WERI-Rb-1 (cell line): ENCODE measurements at regions not wholly inside any gene's neighbourhood (a gene's known extent, or its start where the extent isn't known, plus 50 kb on each side); places are given as distances from the start of the nearest gene placed in this dataset.

Source experiments
- DNase-seq: peaks from one replicate; pipeline ENCODE4 v3.0.0-alpha.2; 2020
- H3K27ac ChIP-seq: fragments of 250-450 bp; sonication (Bioruptor Pico); 2 replicates; pipeline ENCODE4 v1.5.1; 2020; ENCODE audit warnings: mild to moderate bottlenecking, moderate library complexity
- H3K27me3 ChIP-seq: fragments of 250-450 bp; sonication (Bioruptor Pico); 2 replicates; pipeline ENCODE4 v1.5.1; 2021; ENCODE audit warnings: mild to moderate bottlenecking, low read depth, moderate library complexity; ENCODE audit not compliant: insufficient read depth, severe bottlenecking
- H3K36me3 ChIP-seq: fragments of 250-450 bp; sonication (Bioruptor Pico); 2 replicates; pipeline ENCODE4 v1.5.1; 2020; ENCODE audit warnings: mild to moderate bottlenecking, moderate library complexity
- H3K4me3 ChIP-seq: 2 replicates; pipeline ENCODE4 v1.5.1; 2011; ENCODE audit warnings: low read depth, mild to moderate bottlenecking, control low read depth, low read length
- H3K9me3 ChIP-seq: fragments of 250-450 bp; sonication (Bioruptor Pico); 2 replicates; pipeline ENCODE4 v1.5.1; 2021; ENCODE audit warnings: mild to moderate bottlenecking, moderate library complexity; ENCODE audit not compliant: severe bottlenecking
- CTCF ChIP-seq: IDR thresholded peaks from 2 replicates; pipeline ENCODE4 v1.5.1; 2011; ENCODE audit warnings: low read depth, mild to moderate bottlenecking, control low read depth, inconsistent platforms, low read length

- no peak overlapping the region for H3K4me3 ChIP-seq
- no peaks in the 10 kb centered on the region for H3K27me3 ChIP-seq
- DNase-seq, result no peak
- no peaks in the 10 kb centered on the region for H3K9me3 ChIP-seq
- no peak overlapping the region for H3K27ac ChIP-seq
- no peaks in the 10 kb centered on the region for H3K36me3 ChIP-seq
- no peak for TF ChIP-seq CTCF
These were observed 55.1 kb upstream of the E2F7 start for GRCh38 chr12:77120156-77121085.

DNA sequence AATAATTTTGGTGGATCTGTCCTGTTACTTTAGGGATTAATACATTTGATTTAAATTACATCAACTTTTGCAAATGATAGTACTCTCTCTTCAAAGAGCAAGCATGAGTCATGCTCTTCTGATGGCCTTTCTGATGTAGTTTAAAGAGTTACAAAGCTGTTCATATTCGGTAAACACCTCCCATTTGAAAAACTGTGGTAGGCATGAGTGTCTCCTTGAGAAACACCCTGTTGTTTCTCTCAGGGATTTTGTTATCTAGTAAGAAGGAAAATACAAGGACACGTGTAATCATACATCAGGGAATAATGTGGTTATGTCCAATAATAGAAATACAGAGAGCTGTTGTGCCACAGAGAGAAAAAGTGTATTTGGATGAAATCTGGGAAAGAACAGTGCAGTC lies 53.3 kb upstream of the E2F7 start:
- H3K36me3 ChIP-seq, result no peaks in the 10 kb centered on the region
- no peak for DNase-seq
- TF ChIP-seq CTCF, result no peak
- no peaks in the 10 kb centered on the region for H3K9me3 ChIP-seq
- no peaks in the 10 kb centered on the region for H3K27me3 ChIP-seq
- no peak overlapping the region for H3K27ac ChIP-seq
- H3K4me3 ChIP-seq, result no peak overlapping the region

DNA sequence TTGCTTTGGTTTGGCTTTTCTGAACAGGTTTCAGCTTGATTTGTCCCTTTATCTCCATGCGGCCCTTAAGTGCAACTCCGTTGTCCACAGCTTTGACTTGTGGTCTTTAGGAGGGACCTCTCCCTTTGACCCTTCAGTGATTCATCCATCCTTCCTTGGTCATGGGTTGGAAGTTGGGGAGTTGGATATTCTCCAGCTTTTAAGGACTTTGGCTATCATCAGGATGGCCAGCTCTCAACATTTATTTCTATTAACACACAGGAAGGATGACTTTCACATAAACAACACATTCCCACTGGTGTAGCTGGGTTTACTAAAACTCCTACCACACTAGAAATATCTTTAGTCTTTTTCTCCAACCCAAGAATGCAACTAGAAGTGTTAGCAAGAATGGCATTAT lies 50.9 kb upstream of the E2F7 start:
- H3K36me3 ChIP-seq, result no peaks in the 10 kb centered on the region
- H3K27me3 ChIP-seq, result no peaks in the 10 kb centered on the region
- H3K4me3 ChIP-seq, result no peak overlapping the region
- TF ChIP-seq CTCF, result no peak
- H3K9me3 ChIP-seq, result no peaks in the 10 kb centered on the region
- no peak for DNase-seq
- H3K27ac ChIP-seq, result no peak overlapping the region

DNA sequence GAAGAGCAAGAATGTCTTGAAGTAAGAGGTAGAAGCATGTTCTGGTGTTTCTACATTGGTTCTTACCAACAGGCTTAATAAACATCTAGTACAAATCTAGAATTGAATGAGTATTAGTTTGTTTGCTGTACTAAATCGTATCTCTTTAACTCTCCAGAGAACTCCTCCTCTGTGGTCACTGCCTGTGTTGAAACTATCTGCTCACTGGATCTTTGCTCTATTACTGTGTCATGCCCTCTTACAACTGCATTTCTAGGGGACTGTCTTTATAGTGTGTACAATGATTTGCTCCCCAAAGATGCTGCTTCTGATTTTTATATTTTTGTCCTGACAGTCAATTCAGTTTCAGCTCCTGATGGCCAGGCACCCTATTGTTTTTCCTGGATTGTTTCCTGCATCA lies 50.1 kb upstream of the E2F7 start:
- no peak overlapping the region for H3K27ac ChIP-seq
- no peak overlapping the region for H3K4me3 ChIP-seq
- H3K9me3 ChIP-seq, result no peaks in the 10 kb centered on the region
- no peak for TF ChIP-seq CTCF
- DNase-seq, result no peak
- H3K36me3 ChIP-seq, result no peaks in the 10 kb centered on the region
- H3K27me3 ChIP-seq, result no peaks in the 10 kb centered on the region
